Kasumi-1 (cell line): ENCODE measurements at regions not wholly inside any gene's neighbourhood (a gene's known extent, or its start where the extent isn't known, plus 50 kb on each side); places are given as distances from the start of the nearest gene placed in this dataset.
"Not testable (repeated sequence)": the region's sequence is repeated elsewhere in the genome, so short reads cannot be mapped to it uniquely, and the experiment has no call there.

Experiments
- DNase-seq, 2 experiments: peaks; one replicate each; lab custom pipeline; 2025; lab: John Stamatoyannopoulos, UW

DNA sequence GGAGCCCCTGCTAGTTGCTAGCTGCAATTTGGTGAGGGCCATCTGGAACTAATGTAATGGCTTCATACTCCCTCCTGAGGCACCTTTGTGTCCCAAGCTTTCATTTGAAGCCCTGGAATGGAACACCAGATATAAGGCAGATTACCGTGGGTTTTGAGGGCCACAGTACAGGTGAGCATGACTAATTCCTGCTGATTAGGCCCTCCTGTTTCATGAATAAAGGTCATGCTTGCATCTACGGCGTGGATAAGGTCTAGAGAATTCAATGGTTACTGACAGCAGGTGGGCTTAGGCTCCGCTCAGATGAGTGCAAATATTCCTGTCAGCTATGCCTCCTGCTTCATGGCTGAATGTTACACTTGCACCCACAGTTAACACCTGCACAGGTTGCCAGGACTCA, 495.4 kb downstream of the NAP1L3 start:
- DNase-seq, result no peak

DNA sequence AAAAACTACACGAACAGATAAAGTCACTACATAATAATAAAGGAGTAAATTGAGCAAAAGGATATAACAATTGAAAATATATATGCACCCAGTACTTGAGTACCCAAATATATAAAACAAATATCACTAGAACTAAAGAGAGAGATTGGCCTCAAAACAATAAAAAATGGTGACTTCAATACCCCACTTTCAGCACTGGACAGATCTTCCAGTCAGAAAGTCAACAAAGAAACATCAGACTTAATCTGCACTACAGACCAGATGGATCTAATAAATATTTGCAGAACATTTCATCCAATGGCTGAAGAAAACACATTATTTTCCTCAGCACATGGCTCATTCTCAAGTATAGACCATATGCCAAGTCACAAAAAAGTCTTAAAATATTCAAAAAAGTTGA, 503.6 kb downstream of the NAP1L3 start:
- no peak for DNase-seq

DNA sequence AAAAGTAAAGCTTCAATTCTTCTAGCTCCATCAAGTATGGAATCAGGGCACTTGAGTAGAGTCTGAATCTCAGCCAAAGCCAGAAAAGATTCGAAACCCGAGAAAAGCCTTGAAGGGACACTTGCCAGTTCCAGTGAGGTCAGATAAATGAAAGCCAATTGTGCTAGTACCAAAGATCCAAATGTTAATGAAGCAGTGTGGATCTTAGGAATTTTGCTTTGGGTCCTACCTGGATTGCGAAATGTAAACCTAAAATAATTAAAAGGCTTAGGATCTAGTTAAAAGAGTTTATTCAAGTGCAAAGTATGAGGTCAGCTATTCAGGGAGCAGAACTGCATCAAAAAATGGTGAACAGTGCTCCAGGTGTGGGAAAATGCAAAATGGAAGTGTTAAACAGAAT, 552.6 kb downstream of the NAP1L3 start:
- DNase-seq, result no peak

DNA sequence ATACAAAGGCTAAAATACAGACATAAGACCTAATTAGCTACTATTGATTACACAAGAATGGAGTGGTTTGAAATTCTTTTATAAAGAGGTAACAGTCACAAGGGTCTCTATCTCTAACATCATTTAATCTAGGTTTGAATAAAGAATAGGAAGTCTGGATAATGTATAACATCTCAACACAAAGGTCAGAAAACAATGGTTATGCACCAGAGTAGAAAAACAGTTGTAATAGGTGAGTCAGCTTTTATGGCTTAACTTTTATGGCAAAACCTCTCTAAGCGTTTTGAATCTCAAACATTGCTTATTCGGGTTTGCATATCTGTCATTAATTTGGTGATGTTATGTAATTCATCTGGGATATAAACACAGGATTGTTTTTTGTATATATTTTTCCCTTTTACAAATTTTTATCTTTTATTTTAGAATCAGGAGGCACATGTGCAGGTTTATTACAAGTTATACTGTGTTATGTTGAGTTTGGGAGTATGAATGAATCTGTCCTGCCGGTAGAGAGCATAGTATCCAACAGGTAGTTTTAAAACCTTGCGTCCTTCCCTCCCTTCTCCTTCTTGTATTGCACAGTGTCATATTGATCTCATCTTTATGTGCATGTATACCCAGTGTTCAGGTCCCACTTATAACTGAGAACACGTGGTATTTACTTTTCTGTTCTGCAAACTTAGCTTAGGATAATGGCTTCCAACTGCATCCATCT, 569.9 kb downstream of the NAP1L3 start:
- DNase-seq, result not testable (repeated sequence)

DNA sequence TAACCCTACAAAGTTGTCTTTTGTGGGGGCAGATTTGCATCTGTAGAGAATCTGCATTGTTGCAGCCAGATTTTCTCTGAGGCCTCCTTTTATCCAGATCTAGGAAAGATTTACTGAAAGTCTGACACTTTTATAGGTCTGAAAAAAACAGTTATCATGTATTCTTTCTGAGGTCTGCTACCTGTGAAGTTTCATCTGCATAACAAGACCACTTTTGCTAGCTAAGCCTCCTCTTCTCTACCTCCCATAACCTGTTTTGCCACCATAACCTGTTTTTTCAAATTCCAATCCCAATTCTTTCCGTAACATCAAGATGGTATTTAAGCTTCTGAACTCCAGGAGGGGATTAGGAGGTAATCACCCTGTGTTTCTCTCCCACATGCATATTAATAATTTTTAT, 577.8 kb downstream of the NAP1L3 start:
- DNase-seq, result not testable (repeated sequence)

DNA sequence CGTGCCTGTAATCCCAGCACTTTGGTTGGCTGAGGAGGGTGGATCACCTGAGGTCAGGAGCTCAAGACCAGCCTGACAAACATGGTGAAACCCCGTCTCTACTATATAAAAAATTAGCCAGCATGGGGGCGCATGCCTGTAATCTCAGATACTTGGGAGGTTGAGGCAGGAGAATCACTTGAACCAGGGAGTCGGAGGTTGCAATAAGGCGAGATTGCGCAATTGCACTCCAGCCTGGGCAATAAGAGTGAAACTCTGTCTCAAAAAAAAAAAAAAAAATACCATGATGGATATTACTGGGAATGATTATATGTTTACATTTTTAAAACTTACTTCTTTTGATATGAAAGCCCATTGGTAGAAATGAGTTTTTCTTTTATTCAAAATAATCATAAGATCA, 594.5 kb downstream of the NAP1L3 start:
- not testable (repeated sequence) for DNase-seq

DNA sequence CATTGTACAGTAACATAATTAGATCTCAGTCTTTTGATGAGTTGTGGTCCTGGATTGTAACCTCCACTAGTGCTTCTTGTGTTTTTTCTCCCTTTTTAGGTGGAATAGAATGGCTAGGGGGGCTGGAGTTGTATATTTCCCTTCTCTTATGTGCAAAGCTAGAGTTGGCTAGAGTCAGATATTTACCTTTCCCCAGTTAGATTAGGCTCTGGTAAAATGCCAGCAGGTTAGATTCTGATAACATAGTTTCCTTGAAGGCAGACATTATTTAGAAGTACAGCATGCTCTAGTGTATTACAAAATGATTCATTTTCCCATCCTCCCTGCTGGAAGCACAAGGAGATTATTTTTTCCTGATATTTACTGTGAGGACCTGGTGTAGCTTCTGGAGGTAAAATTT, 618.1 kb downstream of the NAP1L3 start:
- not testable (repeated sequence) for DNase-seq

DNA sequence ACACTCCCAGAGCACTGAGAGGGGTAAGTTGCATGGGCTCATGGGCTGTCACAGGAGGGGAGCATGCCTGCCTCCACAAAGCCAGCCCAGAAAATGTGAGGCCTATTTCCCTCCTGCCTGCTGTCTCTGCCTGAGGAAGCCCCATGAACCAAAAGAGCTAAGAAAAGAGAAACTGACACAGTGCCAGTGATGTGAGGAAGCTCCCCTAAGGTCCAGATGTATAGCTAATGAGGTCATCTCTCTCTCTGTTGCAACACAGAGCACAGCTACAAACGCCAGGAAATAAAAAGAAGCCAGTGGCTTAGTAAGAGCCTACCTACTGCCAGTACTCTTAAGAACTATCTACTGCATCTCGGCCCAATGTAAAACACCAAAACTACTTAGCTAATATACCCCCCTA, 653.5 kb downstream of the NAP1L3 start:
- not testable (repeated sequence) for DNase-seq

DNA sequence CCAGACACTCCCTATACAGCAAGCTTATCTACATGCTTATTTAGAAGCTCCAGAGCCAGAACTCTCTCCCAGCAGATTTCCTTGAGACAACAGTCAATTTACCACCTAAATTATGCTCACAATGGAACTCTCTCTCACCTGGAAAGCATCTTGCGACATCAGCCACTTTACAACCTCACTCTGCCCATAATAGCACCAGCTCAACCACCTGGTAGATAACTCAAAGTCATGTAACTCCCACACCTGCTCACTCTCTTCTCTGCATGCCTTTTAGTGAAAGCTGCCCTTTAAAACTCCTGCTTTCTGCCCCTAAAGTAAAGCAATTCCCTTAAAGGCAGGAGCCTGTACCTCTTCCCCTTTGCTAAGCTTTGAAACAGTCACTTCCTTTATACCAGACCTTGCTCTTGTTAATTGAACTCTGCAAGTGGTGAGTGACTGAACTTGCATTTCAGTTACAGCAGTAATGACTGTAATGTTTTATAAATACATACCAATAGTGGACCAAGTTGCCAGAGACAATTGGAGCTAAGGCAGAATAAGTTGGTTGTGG, 658.8 kb downstream of the NAP1L3 start:
- DNase-seq, result peak in 1 of 2 experiments; percentile 22
